DMS53 (cell line): ENCODE measurements at regions not wholly inside any gene's neighbourhood (a gene's known extent, or its start where the extent isn't known, plus 50 kb on each side); places are given as distances from the start of the nearest gene placed in this dataset.
"Not testable (repeated sequence)": the region's sequence is repeated elsewhere in the genome, so short reads cannot be mapped to it uniquely, and the experiment has no call there.

ENCODE experiments used
- DNase-seq: peaks from one replicate; lab custom pipeline; 2025; lab: John Stamatoyannopoulos, UW

DNA sequence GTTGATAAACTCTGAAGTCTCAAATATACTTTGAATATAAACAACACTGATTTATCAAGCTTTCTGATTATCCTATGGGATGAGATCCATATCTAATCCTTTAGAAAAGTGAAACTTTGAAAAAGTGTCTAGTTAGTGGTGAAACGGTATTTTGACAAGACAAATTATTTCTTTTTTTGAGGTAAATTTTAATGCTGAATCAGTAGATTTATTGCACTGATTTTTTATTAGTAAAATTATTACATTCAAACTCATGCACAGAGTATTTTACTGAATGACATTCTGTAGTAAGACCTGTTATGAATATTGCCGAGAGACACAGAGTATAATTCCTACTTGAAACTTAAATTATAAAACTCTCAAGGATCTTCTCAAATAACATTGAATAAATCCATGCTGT, 679.1 kb upstream of the SPRY2 start:
- no peak for DNase-seq

DNA sequence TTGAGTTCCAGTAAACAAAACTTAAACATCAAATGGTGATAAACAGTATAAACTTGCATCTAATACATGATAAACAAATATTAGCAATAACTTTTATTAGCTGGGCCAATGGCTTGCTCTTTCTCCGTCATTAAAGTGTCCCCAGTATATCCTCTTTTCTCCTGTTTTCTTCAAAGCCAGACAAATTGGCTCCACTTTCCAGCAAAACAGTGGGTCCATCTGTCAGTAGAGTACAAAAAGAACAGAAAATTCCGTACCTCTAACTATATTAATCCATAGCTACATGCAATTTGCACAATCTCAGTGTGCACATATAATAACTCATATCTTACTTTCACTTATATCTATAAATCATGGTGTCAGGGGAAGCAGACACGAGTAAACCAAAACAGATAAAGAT, 678.0 kb upstream of the SPRY2 start:
- DNase-seq, result no peak

GRCh38 chr13:81017513-81018152, 676.7 kb upstream of the SPRY2 start:
- peak; percentile 50 for DNase-seq

DNA sequence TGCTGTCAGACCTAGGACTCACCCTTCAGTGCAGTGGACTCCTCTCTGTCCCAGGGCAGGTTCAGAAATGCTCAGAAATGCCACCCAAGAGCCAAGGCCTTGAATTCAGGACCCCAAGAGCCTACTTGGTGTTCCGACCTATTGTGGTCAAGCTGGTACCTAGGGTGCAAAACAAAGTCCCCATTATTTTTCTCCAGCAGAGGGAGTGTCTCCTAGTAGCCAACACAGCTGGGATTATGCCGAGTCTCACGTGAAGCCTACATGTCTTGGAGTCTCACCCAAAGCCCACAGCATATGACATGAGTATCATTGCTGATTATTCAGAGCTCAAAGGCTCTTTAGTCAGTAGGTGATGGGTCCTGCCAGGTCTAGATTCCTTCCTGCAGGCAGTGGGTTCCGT, 671.1 kb upstream of the SPRY2 start:
- DNase-seq, result no peak

DNA sequence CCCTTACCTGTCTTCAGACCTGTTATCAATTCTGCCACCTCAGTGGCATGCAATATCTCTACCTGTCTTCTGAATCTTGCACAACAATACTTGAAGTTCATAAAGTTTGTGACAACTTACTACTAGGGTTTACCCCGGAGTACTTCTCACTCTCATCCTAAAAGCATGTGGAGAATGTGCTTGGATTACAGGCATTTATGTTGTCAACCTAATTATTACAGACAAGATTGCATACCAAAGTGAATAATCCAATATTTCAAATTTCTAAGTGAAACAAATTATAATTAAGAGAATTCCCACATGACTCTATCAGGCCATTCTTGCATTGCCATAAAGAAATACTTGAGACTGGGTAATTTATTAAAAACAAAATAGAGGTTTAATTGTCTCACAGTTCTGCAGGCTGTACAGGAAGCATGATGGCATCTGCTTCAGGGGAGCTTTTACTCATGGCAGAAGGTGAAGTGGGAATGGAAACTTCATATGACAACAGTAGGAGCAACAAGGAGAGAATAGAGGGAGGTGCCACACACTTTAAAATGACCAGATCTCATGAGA, 661.0 kb upstream of the SPRY2 start:
- DNase-seq, result no peak

GRCh38 chr13:80998603-80999002, 657.7 kb upstream of the SPRY2 start:
- DNase-seq, result not testable (repeated sequence)

GRCh38 chr13:80989747-80990146, 648.8 kb upstream of the SPRY2 start:
- no peak for DNase-seq

DNA sequence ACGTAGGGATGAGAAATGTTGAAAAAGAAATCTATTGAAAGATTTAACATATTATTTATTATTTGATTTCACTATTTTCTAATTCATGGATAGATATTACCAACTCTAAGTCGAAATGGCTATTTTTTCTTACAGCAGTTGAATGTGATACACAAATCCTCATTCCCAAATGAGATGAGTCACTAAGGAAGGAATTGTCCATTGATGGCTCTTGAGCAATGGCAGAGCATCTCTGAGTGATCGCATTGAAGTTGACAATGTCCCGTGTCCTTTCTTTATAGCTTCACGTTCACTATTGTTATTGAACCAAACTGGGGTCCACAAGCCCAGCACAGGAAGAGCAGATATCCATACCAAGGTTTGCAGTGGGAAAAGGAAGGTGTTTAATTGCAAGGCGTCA, 648.3 kb upstream of the SPRY2 start:
- no peak for DNase-seq

DNA sequence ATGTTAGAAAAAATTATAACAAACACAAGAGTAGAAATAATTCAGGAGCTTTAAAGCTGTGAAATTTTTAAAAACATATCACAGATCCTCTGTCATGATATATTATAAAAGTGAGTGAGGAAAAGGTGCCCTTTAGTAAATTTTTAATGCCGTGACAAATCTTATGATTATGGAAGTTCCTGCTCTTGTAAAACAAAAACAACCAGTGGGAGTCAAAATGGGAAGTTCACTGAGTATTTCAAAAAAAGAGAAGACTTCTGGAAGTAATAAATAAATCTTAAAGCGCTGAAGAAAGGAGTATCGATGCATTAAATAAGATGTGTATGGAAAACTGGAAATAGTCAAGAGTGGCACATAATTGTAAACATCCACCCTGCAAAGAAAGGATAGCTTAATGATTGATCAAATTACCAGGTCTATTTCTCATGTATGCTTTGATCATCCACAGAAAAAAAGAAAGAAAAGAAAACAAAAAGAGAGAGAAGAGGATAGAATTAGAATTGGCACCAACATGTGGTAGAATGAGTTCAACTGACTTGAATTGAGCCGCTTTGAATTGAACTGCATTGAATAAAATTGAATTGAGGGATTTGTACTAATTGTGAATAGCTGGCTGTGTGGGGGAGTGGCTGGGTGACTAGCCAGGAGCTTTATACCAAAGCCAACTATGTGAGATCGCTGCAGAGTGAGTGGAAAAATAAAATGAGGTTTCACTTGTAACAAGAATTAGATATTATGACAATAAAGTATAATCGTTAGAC, 647.6 kb upstream of the SPRY2 start:
- no peak for DNase-seq

- DNase-seq, result peak; percentile 52
Measured at GRCh38 chr13:80979035-80979641, 638.2 kb upstream of the SPRY2 start.

- DNase-seq, result no peak
Measured at GRCh38 chr13:80977168-80977567, 636.2 kb upstream of the SPRY2 start.

DNA sequence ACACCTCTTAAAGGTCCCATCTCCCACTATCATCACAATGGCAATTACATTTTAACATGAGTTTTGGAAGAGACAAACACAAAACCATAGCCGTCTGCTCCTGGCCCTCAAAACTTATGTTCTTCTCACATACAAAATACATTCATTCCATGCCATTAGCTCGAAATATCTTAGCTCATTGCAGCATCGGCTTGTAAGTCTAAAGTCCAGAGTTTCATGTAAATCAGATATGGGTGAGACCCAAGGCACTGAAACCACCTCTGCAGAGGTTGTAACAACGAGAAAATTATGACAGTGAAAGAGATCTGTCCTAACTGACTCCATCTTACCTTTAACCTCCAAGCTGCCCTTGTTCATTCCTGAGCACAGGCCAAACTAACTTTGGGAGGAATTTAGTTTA, 635.0 kb upstream of the SPRY2 start:
- DNase-seq, result no peak

DNA sequence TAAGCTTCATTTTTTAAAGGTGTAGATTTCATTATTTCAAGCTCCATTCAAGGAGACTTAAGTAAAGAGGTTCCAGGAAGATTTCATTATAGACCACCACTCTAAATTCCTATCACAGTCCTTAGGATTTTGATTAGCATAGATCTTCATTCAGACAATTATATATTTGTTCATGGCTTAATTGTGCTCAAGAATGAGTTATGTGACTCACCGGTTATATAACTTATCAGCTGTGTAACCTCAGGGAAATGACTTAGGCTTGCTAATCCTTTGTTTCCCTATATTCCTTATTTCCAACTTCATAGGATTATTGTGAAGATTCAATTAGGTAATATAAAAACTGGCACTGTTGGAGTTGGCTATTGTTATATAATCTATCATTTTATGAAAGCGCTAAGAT, 632.8 kb upstream of the SPRY2 start:
- no peak for DNase-seq

DNA sequence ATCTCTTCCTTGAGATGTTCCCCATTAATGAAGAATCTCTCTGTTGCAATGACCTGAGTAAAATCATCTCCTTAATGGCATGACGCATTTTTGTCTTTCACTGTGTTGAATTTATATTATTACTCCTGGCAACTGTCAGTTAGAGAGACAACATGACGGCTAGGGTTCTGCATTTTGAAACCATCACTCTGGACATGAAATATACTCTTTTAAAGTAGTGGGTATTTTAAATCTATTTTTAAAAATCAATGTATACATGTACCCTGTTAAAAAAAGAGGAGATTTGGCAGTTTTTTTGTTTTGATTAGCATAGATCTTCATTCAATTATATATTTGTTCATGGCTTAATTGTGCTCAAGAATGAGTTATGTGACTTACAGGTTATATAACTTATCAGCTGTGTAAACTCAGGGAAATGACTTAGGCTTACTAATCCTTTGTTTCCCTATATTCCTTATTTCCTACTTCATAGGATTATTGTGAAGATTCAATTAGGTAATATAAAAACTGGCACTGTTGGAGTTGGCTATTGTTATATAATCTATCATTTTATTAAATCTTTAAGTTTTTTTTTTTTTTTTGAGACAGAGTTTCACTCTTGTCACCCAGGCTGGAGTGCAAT, 632.0 kb upstream of the SPRY2 start:
- DNase-seq, result no peak

DNA sequence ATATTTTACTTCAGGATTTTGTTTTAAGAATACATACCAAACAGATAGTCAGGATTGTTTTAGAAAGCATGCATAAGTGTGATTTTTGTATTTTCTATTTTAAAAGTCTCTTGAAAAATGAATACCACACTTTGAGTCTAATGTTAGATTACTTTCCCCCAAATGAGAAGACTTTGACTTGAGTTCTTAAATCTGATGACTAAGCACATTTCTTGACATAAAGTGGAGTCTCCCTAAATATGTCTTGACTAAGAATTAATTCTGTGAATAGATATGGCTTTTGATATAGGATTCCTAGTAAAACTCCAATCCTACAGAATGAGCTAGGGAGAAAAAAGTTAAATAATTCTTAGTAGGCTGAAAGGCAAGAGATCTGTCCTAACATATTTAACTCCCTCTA, 624.2 kb upstream of the SPRY2 start:
- DNase-seq, result no peak

- no peak for DNase-seq
Measured at GRCh38 chr13:80962855-80963254, 621.9 kb upstream of the SPRY2 start.

DNA sequence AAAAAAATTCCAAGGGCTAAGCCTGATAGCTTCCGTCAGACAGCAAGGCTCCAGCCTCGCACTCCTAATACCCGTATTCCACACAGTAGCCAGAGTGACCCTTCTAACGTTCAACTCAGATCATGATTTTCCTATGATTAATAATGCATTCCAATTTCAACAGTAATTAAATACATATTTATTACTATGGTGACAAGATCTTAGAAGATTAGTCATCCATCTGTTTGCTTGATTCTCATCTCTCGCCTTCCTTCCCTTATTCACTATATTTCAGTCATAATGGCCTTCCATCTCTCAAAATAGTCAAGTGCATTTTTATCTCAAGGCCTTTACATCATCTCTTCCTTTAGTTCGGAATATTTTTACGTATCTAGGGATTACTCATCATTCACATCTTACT, 621.2 kb upstream of the SPRY2 start:
- DNase-seq, result no peak

DNA sequence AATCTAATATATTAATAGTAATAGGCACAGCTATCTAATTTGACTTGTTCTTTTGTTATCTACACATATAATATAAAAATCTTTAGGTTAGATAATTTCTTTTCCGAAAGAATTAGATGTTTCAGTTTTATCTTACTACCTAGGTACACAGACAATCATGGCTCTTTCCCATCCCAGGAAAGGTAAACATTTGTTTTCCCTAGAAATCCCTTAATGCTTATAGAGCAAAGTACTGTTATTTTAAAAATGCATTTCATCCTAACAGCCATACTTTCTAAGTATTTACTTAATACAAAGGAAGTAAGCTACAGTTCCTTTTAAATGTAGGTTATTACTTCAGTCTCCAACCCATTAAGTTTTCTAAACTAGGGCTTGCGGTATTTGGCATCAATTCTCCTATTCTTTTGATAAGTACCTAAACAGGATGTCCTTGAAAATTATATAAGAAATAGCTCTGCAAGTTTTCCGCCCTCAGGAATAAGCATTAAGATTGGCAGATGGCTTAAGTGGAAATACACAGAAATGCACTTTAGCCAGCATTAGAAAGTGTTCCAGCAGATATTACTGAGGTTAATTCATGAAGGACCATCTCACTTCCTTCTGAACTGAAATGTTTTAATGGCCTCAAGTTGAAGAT, 616.2 kb upstream of the SPRY2 start:
- DNase-seq, result no peak

DNA sequence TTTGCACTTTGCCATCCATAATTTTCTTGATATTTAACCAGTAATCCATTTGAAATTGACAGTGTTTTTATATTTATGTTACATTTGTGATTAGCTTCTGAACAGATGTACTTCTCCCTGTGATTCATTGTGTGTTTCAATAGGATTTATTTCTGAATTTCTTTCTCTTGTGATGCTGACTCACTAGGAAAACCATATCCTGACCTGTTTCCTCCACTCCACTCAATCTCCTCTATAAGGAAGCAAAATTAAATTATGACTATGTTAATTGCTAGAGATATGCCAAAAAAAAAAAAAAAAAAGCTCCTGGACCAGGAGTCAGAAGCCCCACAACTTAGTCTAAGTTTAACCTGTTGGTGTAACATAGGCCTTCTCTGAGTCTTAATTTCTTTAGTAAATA, 614.6 kb upstream of the SPRY2 start:
- no peak for DNase-seq

DNA sequence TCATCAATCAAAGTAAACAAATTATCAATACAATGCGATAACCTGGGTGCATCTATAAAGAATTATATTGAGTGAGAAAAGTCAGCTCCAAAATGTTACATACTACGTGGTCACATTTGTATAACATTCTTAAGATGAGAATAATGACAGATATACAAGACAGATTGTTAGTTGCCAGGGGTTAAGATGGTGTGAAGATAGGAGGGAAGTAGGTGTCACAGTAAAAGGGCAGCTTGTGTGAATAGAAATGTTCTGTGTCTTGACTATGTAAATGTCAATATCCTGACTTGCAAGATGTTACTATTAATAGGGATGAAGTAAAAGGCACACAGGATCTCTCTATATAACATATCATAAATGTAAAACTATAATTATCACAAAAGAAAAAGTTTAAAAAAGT, 611.2 kb upstream of the SPRY2 start:
- DNase-seq, result no peak

DNA sequence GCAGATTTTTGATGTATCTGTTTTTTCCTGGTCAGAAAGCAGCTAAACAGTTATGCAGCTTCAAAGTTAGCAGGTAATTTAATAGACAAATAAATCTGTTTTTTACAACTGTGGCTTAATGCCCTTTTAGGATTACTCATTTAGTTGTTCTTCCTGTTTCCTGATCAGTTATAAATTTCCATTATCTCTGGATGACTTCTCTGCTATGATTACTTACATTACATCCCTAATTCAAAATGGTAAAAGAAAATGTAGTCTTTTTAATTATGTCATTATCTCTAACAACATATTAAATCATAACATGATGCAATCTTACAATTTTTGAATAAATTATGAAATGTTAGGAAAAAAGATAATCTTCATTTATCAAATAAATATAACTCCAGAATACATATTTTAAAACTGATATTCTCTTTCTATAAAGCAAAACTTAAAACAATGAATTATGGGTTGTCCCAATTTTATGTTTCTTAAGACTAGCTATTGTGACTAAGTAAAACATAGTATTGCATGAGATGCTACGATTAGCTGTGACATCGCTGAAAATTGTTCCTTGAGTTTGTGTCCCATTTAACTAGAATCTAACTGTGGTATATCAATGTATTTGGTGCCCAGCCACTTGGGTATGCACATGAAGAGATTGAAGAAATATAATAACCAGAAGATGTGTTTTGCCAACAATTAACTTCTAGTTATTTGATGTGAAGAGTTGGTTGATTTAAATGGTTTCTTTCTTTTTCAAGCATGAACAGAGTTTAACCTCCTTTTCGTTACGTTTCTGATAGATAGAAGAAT, 605.3 kb upstream of the SPRY2 start:
- DNase-seq, result no peak
